ENCODE measurements at regions not wholly inside any gene's neighbourhood (a gene's known extent, or its start where the extent isn't known, plus 50 kb on each side); places are given as distances from the start of the nearest gene placed in this dataset.

DNA sequence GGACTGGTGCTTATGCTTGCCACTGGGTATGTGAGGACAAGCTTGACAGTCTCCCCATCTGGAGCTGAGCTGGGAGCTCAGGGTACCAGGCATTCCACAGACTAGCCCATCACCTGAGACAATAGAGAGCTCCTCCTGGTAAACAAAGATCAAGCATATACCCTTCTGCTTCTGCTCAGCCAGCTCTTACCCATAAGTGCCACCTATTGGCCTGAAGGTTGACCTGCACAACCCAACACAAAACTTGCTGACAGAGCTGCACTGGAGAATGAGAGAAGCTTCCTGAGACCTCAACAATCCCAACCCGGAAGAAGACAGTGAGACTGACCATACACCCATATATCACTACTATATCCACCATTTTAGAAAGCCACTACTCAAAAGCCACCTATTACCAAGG, 1049.2 kb upstream of the INTU start:
- TF ChIP-seq, protein P1, sequence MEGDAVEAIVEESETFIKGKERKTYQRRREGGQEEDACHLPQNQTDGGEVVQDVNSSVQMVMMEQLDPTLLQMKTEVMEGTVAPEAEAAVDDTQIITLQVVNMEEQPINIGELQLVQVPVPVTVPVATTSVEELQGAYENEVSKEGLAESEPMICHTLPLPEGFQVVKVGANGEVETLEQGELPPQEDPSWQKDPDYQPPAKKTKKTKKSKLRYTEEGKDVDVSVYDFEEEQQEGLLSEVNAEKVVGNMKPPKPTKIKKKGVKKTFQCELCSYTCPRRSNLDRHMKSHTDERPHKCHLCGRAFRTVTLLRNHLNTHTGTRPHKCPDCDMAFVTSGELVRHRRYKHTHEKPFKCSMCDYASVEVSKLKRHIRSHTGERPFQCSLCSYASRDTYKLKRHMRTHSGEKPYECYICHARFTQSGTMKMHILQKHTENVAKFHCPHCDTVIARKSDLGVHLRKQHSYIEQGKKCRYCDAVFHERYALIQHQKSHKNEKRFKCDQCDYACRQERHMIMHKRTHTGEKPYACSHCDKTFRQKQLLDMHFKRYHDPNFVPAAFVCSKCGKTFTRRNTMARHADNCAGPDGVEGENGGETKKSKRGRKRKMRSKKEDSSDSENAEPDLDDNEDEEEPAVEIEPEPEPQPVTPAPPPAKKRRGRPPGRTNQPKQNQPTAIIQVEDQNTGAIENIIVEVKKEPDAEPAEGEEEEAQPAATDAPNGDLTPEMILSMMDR (IDR thresholded peaks at IDR 0.05; ENCODE audit: borderline replicate concordance, extremely low read depth, low read length, poor library complexity, severe bottlenecking): no peak
- no peak for TF ChIP-seq EZH2 (IDR thresholded peaks at IDR 0.05; ENCODE audit: borderline replicate concordance, low read depth, low read length, severe bottlenecking)
